ENCODE measurements at regions not wholly inside any gene's neighbourhood (a gene's known extent, or its start where the extent isn't known, plus 50 kb on each side); places are given as distances from the start of the nearest gene placed in this dataset.

- TF ChIP-seq POLR2AphosphoS5 (IDR thresholded peaks at IDR 0.05) (no peak), POLR2A (IDR thresholded peaks at IDR 0.05) (no peak), EP300 (IDR thresholded peaks at IDR 0.05; ENCODE audit: low read depth) (no peak)
- TF ChIP-seq, protein P1, sequence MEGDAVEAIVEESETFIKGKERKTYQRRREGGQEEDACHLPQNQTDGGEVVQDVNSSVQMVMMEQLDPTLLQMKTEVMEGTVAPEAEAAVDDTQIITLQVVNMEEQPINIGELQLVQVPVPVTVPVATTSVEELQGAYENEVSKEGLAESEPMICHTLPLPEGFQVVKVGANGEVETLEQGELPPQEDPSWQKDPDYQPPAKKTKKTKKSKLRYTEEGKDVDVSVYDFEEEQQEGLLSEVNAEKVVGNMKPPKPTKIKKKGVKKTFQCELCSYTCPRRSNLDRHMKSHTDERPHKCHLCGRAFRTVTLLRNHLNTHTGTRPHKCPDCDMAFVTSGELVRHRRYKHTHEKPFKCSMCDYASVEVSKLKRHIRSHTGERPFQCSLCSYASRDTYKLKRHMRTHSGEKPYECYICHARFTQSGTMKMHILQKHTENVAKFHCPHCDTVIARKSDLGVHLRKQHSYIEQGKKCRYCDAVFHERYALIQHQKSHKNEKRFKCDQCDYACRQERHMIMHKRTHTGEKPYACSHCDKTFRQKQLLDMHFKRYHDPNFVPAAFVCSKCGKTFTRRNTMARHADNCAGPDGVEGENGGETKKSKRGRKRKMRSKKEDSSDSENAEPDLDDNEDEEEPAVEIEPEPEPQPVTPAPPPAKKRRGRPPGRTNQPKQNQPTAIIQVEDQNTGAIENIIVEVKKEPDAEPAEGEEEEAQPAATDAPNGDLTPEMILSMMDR (IDR thresholded peaks at IDR 0.05), result no peak
- in situ Hi-C loops (cut with MboI; ENCODE audit: low pct_ligation_motif_present in 1 of 4, low pct_unique_long_range_greater_than_20kb in 1 of 4, low sequenced_read_pairs in 3 of 4), result no loop called here
Measured at GRCh38 chr10:2953495-2953894, 113.9 kb upstream of the PFKP start.

GRCh38 chr10:2951235-2951835 lies 116.0 kb upstream of the PFKP start:
- Histone ChIP-seq H3K27me3 (peaks cover 9% of the 10 kb centered on the region), H3K27ac (no peak overlapping the region), H3K4me1 (no peaks in the 10 kb centered on the region), H3K36me3 (no peaks in the 10 kb centered on the region), H3K9me3 (no peaks in the 10 kb centered on the region), H3K4me3 (no peak overlapping the region)
- 47 to 82% methylated on average over 3 to 10 of the region's 10 CpGs for WGBS, 2 donors (ENCODE audit: low coverage in 1 of 2)
- intact Hi-C loops (cut with DNase I; ENCODE audit: low total_unique reads), result no loop called here
- in situ Hi-C loops (cut with MboI; ENCODE audit: low pct_ligation_motif_present in 1 of 4, low pct_unique_long_range_greater_than_20kb in 1 of 4, low sequenced_read_pairs in 3 of 4), result no loop called here
- TF ChIP-seq, protein P1 (IDR thresholded peaks at IDR 0.05), result no peak
- no peak for TF ChIP-seq POLR2A (IDR thresholded peaks at IDR 0.05)
- no peak for TF ChIP-seq EP300 (IDR thresholded peaks at IDR 0.05; ENCODE audit: low read depth)
- TF ChIP-seq POLR2AphosphoS5 (IDR thresholded peaks at IDR 0.05), result no peak
- no peak for DNase-seq

More at GRCh38 chr10:2953495-2953894, 113.9 kb upstream of the PFKP start:
- Histone ChIP-seq H3K36me3 (no peaks in the 10 kb centered on the region), H3K27me3 (peaks cover 9% of the 10 kb centered on the region), H3K9me3 (no peaks in the 10 kb centered on the region), H3K4me3 (no peak overlapping the region), H3K4me1 (no peaks in the 10 kb centered on the region), H3K27ac (no peak overlapping the region)
- intact Hi-C loops (cut with DNase I; ENCODE audit: low total_unique reads), result no loop called here
- WGBS, 2 donors (ENCODE audit: low coverage in 1 of 2), result 64 to 89% methylated on average over 2 of the region's 2 CpGs
- no peak for DNase-seq

DNA sequence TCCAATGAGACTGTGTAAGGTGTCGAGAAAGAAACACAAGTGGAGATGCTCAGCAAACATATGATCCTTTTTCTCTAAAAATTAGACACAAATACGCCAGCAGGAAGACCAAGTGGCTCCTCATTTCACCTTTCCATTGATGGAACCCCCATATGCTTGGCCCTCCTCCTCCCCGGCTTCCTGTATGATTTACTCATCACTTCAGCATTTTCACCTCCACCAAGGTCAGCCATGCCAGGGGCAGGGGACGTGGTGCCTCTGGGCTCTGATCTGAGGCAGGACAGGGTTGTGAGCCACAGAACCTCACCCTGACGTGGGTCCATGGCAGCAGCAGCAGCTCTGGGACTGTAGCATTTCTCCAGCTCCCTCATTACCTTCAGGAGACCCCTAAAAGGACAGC lies 116.8 kb upstream of the PFKP start:
- no peak for TF ChIP-seq EP300 (IDR thresholded peaks at IDR 0.05; ENCODE audit: low read depth)
- no peak for TF ChIP-seq POLR2A (IDR thresholded peaks at IDR 0.05)
- TF ChIP-seq POLR2AphosphoS5 (IDR thresholded peaks at IDR 0.05), result no peak
- TF ChIP-seq, protein P1 (IDR thresholded peaks at IDR 0.05), result no peak
- H3K36me3 ChIP-seq, result no peaks in the 10 kb centered on the region
- no peaks in the 10 kb centered on the region for H3K9me3 ChIP-seq
- no peak overlapping the region for H3K27ac ChIP-seq
- in situ Hi-C loops (cut with MboI; ENCODE audit: low pct_ligation_motif_present in 1 of 4, low pct_unique_long_range_greater_than_20kb in 1 of 4, low sequenced_read_pairs in 3 of 4), result no loop called here
- H3K27me3 ChIP-seq, result peaks cover 9% of the 10 kb centered on the region
- H3K4me1 ChIP-seq, result no peaks in the 10 kb centered on the region
- no peak overlapping the region for H3K4me3 ChIP-seq
- WGBS, 2 donors (ENCODE audit: low coverage in 1 of 2), result 53% methylated on average over 5 of the region's 5 CpGs; no CpG with 5 or more reads in 1 of the 2 donors
- no peak for DNase-seq
- intact Hi-C loops (cut with DNase I; ENCODE audit: low total_unique reads), result no loop called here

- TF ChIP-seq POLR2AphosphoS5 (IDR thresholded peaks at IDR 0.05), result no peak
- TF ChIP-seq POLR2A (IDR thresholded peaks at IDR 0.05), result no peak
- TF ChIP-seq, protein P1 (IDR thresholded peaks at IDR 0.05), result no peak
- no peak for TF ChIP-seq EP300 (IDR thresholded peaks at IDR 0.05; ENCODE audit: low read depth)
- intact Hi-C loops (cut with DNase I; ENCODE audit: low total_unique reads), result no loop called here
- Histone ChIP-seq H3K27ac (no peak overlapping the region), H3K9me3 (no peaks in the 10 kb centered on the region), H3K36me3 (no peaks in the 10 kb centered on the region), H3K27me3 (peaks cover 9% of the 10 kb centered on the region), H3K4me3 (no peak overlapping the region), H3K4me1 (no peaks in the 10 kb centered on the region)
- WGBS, 2 donors (ENCODE audit: low coverage in 1 of 2), result 70 to 79% methylated on average over 4 to 20 of the region's 20 CpGs
- no peak for DNase-seq
- in situ Hi-C loops (cut with MboI; ENCODE audit: low pct_ligation_motif_present in 1 of 4, low pct_unique_long_range_greater_than_20kb in 1 of 4, low sequenced_read_pairs in 3 of 4), result loop anchor here in 1 of 4 donors (25.0 kb wide), 1 partner anchor 87 kb away; no protein-coding TSS in a partner anchor
Measured at GRCh38 chr10:2949948-2950354, 117.4 kb upstream of the PFKP start.
